ENCODE measurements at regions not wholly inside any gene's neighbourhood (a gene's known extent, or its start where the extent isn't known, plus 50 kb on each side); places are given as distances from the start of the nearest gene placed in this dataset.

DNA sequence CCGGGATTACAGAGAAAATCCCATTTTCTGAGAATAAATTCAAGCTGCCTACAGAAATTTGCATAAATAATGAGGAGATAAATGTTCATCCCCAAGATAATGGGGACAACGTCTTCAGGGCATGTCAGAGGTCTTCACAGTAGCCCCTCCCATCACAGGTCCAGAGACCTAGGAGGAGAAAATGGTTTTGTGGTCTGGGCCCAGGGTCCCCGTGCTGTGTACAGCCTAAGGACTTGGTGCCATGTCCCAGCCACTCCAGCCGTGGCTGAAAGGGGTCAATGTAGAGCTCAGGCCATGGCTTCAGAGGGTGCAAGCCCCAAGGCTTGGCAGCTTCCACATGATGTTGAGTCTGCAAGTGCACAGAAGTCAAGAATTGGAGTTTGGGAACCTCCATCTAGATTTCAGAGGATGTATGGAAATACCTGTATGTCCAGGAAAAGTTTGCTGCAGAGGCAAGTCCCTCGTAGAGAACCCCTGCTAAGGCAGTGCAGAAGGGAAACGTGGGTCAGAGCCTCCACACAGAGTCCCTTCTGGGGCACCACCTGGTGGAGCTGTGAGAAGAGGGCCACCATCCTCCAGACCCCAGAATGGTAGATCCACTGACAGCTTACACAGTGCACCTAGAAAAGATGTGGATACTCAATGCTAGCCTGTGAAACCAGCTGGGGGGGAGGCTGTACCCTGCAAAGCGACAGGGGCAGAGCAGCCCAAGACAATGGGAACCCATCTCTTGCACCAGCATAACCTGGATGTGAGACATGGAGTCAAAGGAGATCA, 176.3 kb downstream of the RASSF9 start:
- H3K4me3 Mint-ChIP-seq, result no peak overlapping the region
- H3K4me1 Mint-ChIP-seq, result no peaks in the 10 kb centered on the region
- H3K36me3 Mint-ChIP-seq (ENCODE audit: low read depth), result no peaks in the 10 kb centered on the region
- H3K27ac Mint-ChIP-seq, result no peak overlapping the region
- TF ChIP-seq, protein P1, sequence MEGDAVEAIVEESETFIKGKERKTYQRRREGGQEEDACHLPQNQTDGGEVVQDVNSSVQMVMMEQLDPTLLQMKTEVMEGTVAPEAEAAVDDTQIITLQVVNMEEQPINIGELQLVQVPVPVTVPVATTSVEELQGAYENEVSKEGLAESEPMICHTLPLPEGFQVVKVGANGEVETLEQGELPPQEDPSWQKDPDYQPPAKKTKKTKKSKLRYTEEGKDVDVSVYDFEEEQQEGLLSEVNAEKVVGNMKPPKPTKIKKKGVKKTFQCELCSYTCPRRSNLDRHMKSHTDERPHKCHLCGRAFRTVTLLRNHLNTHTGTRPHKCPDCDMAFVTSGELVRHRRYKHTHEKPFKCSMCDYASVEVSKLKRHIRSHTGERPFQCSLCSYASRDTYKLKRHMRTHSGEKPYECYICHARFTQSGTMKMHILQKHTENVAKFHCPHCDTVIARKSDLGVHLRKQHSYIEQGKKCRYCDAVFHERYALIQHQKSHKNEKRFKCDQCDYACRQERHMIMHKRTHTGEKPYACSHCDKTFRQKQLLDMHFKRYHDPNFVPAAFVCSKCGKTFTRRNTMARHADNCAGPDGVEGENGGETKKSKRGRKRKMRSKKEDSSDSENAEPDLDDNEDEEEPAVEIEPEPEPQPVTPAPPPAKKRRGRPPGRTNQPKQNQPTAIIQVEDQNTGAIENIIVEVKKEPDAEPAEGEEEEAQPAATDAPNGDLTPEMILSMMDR (IDR thresholded peaks at IDR 0.05; ENCODE audit: unreplicated experiment in 3 of 3), result no peak
- peaks cover 12% of the 10 kb centered on the region for H3K9me3 Mint-ChIP-seq
- H3K27me3 Mint-ChIP-seq (ENCODE audit: low read depth), result no peaks in the 10 kb centered on the region

DNA sequence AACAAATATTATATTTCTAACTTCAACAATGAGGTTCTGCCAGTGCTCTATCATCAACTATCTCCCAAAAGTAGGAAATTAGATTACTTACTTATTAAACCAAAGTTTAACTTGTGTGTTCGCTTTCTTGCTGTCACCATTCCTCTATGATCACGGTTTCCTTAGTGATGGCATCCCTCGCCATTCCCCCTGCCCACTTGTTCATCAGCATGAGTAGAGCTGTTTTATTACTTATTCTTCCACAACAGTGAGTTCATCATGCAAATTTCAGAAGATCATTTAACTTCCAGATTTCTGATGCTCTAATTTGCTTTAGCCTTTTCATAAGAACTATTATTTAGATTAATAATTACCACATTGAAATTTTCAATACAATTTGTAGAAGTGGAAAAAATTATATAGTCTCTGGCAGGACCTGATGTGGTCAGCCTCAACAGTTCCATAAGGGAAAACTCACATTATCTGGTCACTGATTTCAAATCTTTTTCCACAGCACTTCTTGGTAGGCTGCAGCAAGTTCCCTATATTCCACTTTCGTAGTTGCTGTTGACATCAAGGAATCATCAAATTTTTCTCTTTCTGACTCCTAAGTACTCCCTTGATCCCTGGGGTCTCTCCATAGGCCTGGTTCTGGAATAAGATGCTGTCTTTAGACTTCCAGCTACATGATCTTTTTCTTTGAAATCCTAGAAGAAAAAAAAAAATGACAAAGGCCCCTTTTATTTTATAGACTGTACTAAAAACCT, 174.6 kb downstream of the RASSF9 start:
- H3K4me1 Mint-ChIP-seq, result no peaks in the 10 kb centered on the region
- H3K27ac Mint-ChIP-seq, result no peak overlapping the region
- H3K36me3 Mint-ChIP-seq (ENCODE audit: low read depth), result no peaks in the 10 kb centered on the region
- TF ChIP-seq, protein P1 (IDR thresholded peaks at IDR 0.05; ENCODE audit: unreplicated experiment in 3 of 3), result no peak
- no peak overlapping the region for H3K4me3 Mint-ChIP-seq
- H3K27me3 Mint-ChIP-seq (ENCODE audit: low read depth), result no peaks in the 10 kb centered on the region
- H3K9me3 Mint-ChIP-seq, result peaks cover 12% of the 10 kb centered on the region

DNA sequence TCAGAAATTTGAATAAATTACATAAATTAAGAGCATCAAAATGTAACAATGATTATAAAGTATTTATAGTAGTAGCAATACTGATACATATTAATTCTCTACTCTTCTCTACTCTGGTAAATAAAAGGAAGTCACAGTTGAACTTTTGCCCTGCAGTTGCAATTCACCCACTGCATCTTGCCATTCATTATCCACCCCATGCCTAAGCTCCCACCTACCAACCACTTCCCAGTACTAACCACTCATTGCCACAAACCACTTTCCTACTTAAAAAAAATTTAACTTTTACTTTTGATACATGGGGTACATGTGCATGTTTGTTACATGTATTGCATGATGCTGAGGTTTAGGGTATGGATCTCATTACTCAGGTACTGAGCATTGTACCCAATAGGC, 174.0 kb downstream of the RASSF9 start:
- Mint-ChIP-seq H3K9me3 (peaks cover 12% of the 10 kb centered on the region), H3K36me3 (ENCODE audit: low read depth) (no peaks in the 10 kb centered on the region), H3K4me3 (no peak overlapping the region), H3K27me3 (ENCODE audit: low read depth) (no peaks in the 10 kb centered on the region), H3K27ac (no peak overlapping the region), H3K4me1 (no peaks in the 10 kb centered on the region)
- TF ChIP-seq, protein P1 (IDR thresholded peaks at IDR 0.05; ENCODE audit: unreplicated experiment in 3 of 3), result no peak

- TF ChIP-seq, protein P1 (IDR thresholded peaks at IDR 0.05; ENCODE audit: unreplicated experiment in 3 of 3), result no peak
- Mint-ChIP-seq H3K27me3 (ENCODE audit: low read depth) (no peaks in the 10 kb centered on the region), H3K36me3 (ENCODE audit: low read depth) (no peaks in the 10 kb centered on the region), H3K27ac (no peak overlapping the region), H3K9me3 (peaks cover 7% of the 10 kb centered on the region), H3K4me1 (no peaks in the 10 kb centered on the region), H3K4me3 (no peak overlapping the region)
These were observed 172.6 kb downstream of the RASSF9 start for GRCh38 chr12:85663631-85664030.

GRCh38 chr12:85664429-85664828, 171.8 kb downstream of the RASSF9 start:
- Mint-ChIP-seq H3K27me3 (ENCODE audit: low read depth) (no peaks in the 10 kb centered on the region), H3K9me3 (peaks cover 4% of the 10 kb centered on the region), H3K4me3 (no peak overlapping the region), H3K36me3 (ENCODE audit: low read depth) (no peaks in the 10 kb centered on the region), H3K27ac (no peak overlapping the region), H3K4me1 (no peaks in the 10 kb centered on the region)
- TF ChIP-seq, protein P1 (IDR thresholded peaks at IDR 0.05; ENCODE audit: unreplicated experiment in 3 of 3), result no peak
